SK-N-MC (cell line): ENCODE measurements at regions not wholly inside any gene's neighbourhood (a gene's known extent, or its start where the extent isn't known, plus 50 kb on each side); places are given as distances from the start of the nearest gene placed in this dataset.

Experiments
- EZH2 ChIP-seq: fragments of 200-600 bp; sonication (generic); IDR thresholded peaks from one replicate; pipeline ENCODE4 v1.6.1; 2017; ENCODE audit warnings: antibody characterized with exemption
- FOXP2 ChIP-seq: optimal IDR thresholded peaks from 2 replicates; pipeline ENCODE3; 2011; ENCODE audit warnings: mild to moderate bottlenecking, moderate library complexity; ENCODE audit not compliant: insufficient read depth; ENCODE audit errors: extremely low read length, control extremely low read depth
- POLR2AphosphoS5 ChIP-seq: IDR thresholded peaks from 2 replicates; pipeline ENCODE4 v1.6.1; 2012; ENCODE audit warnings: mild to moderate bottlenecking, low read depth, low read length, borderline replicate concordance

DNA sequence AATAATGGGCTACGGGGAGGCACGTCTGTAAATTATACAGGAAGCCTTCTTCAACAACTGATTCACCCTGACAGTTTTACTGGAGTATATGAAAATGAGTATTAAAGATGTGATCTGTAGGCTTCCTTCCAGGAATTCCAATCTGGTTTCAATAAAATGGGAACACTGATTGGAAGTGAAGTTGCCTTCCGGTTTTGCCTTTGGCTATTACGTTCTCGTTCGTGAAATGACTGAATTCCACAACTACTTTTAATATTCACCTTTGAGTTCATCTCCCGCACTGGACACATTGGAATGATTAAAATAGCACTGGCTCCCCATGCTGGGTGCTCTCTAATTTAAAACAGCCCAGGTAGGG lies 350.1 kb upstream of the MKI67 start:
- TF ChIP-seq EZH2 (no peak), POLR2AphosphoS5 (no peak), FOXP2 (no peak)
